ENCODE measurements at regions not wholly inside any gene's neighbourhood (a gene's known extent, or its start where the extent isn't known, plus 50 kb on each side); places are given as distances from the start of the nearest gene placed in this dataset.

- no peak overlapping the region for H3K27ac ChIP-seq (replicated peaks)
- no peak overlapping the region for H3K4me3 ChIP-seq (replicated peaks; ENCODE audit: insufficient read depth, low read length)
- no peaks in the 10 kb centered on the region for H3K27me3 ChIP-seq (ENCODE audit: insufficient read depth, poor library complexity, severe bottlenecking)
- no peak for DNase-seq (ENCODE audit: low read depth in 1 of 2, low spot score in 1 of 2)
- TF ChIP-seq GABPA (IDR thresholded peaks at IDR 0.05; ENCODE audit: low read depth): no peak
- TF ChIP-seq SPI1 (IDR thresholded peaks at IDR 0.05; ENCODE audit: borderline replicate concordance, low read depth): no peak
- TF ChIP-seq, protein P1, sequence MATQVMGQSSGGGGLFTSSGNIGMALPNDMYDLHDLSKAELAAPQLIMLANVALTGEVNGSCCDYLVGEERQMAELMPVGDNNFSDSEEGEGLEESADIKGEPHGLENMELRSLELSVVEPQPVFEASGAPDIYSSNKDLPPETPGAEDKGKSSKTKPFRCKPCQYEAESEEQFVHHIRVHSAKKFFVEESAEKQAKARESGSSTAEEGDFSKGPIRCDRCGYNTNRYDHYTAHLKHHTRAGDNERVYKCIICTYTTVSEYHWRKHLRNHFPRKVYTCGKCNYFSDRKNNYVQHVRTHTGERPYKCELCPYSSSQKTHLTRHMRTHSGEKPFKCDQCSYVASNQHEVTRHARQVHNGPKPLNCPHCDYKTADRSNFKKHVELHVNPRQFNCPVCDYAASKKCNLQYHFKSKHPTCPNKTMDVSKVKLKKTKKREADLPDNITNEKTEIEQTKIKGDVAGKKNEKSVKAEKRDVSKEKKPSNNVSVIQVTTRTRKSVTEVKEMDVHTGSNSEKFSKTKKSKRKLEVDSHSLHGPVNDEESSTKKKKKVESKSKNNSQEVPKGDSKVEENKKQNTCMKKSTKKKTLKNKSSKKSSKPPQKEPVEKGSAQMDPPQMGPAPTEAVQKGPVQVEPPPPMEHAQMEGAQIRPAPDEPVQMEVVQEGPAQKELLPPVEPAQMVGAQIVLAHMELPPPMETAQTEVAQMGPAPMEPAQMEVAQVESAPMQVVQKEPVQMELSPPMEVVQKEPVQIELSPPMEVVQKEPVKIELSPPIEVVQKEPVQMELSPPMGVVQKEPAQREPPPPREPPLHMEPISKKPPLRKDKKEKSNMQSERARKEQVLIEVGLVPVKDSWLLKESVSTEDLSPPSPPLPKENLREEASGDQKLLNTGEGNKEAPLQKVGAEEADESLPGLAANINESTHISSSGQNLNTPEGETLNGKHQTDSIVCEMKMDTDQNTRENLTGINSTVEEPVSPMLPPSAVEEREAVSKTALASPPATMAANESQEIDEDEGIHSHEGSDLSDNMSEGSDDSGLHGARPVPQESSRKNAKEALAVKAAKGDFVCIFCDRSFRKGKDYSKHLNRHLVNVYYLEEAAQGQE (IDR thresholded peaks at IDR 0.05; ENCODE audit: insufficient replicate concordance, low read depth): no peak
- no peak for TF ChIP-seq POLR2AphosphoS5 (IDR thresholded peaks at IDR 0.05; ENCODE audit: low read depth)
- TF ChIP-seq, protein P2, sequence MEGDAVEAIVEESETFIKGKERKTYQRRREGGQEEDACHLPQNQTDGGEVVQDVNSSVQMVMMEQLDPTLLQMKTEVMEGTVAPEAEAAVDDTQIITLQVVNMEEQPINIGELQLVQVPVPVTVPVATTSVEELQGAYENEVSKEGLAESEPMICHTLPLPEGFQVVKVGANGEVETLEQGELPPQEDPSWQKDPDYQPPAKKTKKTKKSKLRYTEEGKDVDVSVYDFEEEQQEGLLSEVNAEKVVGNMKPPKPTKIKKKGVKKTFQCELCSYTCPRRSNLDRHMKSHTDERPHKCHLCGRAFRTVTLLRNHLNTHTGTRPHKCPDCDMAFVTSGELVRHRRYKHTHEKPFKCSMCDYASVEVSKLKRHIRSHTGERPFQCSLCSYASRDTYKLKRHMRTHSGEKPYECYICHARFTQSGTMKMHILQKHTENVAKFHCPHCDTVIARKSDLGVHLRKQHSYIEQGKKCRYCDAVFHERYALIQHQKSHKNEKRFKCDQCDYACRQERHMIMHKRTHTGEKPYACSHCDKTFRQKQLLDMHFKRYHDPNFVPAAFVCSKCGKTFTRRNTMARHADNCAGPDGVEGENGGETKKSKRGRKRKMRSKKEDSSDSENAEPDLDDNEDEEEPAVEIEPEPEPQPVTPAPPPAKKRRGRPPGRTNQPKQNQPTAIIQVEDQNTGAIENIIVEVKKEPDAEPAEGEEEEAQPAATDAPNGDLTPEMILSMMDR (IDR thresholded peaks at IDR 0.05; ENCODE audit: insufficient read depth, low read length): no peak
Observed at GRCh38 chr5:18811661-18812060, 1176.3 kb downstream of the CDH18 start.

- H3K27ac ChIP-seq (replicated peaks): no peak overlapping the region
- TF ChIP-seq GABPA (IDR thresholded peaks at IDR 0.05; ENCODE audit: low read depth) (no peak), POLR2AphosphoS5 (IDR thresholded peaks at IDR 0.05; ENCODE audit: low read depth) (no peak), SPI1 (IDR thresholded peaks at IDR 0.05; ENCODE audit: borderline replicate concordance, low read depth) (no peak)
- TF ChIP-seq, protein P2 (IDR thresholded peaks at IDR 0.05; ENCODE audit: insufficient read depth, low read length): no peak
- TF ChIP-seq, protein P1 (IDR thresholded peaks at IDR 0.05; ENCODE audit: insufficient replicate concordance, low read depth): no peak
- no peaks in the 10 kb centered on the region for H3K27me3 ChIP-seq (ENCODE audit: insufficient read depth, poor library complexity, severe bottlenecking)
- no peak overlapping the region for H3K4me3 ChIP-seq (replicated peaks; ENCODE audit: insufficient read depth, low read length)
- no peak for DNase-seq (ENCODE audit: low read depth in 1 of 2, low spot score in 1 of 2)
Observed at GRCh38 chr5:18828351-18828750, 1159.6 kb downstream of the CDH18 start.

- Histone ChIP-seq H3K4me3 (replicated peaks; ENCODE audit: insufficient read depth, low read length) (no peak overlapping the region), H3K27me3 (ENCODE audit: insufficient read depth, poor library complexity, severe bottlenecking) (no peaks in the 10 kb centered on the region), H3K27ac (replicated peaks) (no peak overlapping the region)
- TF ChIP-seq GABPA (IDR thresholded peaks at IDR 0.05; ENCODE audit: low read depth) (no peak), POLR2AphosphoS5 (IDR thresholded peaks at IDR 0.05; ENCODE audit: low read depth) (no peak)
- TF ChIP-seq, protein P1 (IDR thresholded peaks at IDR 0.05; ENCODE audit: insufficient replicate concordance, low read depth): no peak
- no peak for DNase-seq (ENCODE audit: low read depth in 1 of 2, low spot score in 1 of 2)
Observed at GRCh38 chr5:18829539-18829938, 1158.5 kb downstream of the CDH18 start.

Data from HL-60 (cell line).